ENCODE measurements at regions not wholly inside any gene's neighbourhood (a gene's known extent, or its start where the extent isn't known, plus 50 kb on each side); places are given as distances from the start of the nearest gene placed in this dataset.

GRCh38 chr3:55405436-55405835 lies 81.7 kb downstream of the WNT5A start:
- DNase-seq (ENCODE audit: extremely low read depth, low read depth): peak; percentile 17
- H3K4me3 ChIP-seq (replicated peaks; ENCODE audit: low read depth, low read length): no peak overlapping the region
- TF ChIP-seq CTCF (IDR thresholded peaks at IDR 0.05; ENCODE audit: low read depth, low read length, missing control alignments): peak; percentile 33

- H3K4me3 ChIP-seq (replicated peaks; ENCODE audit: low read depth, low read length): no peak overlapping the region
- no peak for TF ChIP-seq CTCF (IDR thresholded peaks at IDR 0.05; ENCODE audit: low read depth, low read length, missing control alignments)
- no peak for DNase-seq (ENCODE audit: extremely low read depth, low read depth)
Measured at GRCh38 chr3:55402886-55403609, 84.1 kb downstream of the WNT5A start.

GRCh38 chr3:55380561-55380960 lies 106.5 kb downstream of the WNT5A start:
- DNase-seq (ENCODE audit: extremely low read depth, low read depth): no peak
- TF ChIP-seq CTCF (IDR thresholded peaks at IDR 0.05; ENCODE audit: low read depth, low read length, missing control alignments): no peak
- H3K4me3 ChIP-seq (replicated peaks; ENCODE audit: low read depth, low read length): no peak overlapping the region

GRCh38 chr3:55376753-55377347 lies 110.3 kb downstream of the WNT5A start:
- DNase-seq (ENCODE audit: extremely low read depth, low read depth): no peak
- H3K4me3 ChIP-seq (replicated peaks; ENCODE audit: low read depth, low read length): no peak overlapping the region
- TF ChIP-seq CTCF (IDR thresholded peaks at IDR 0.05; ENCODE audit: low read depth, low read length, missing control alignments): no peak

GRCh38 chr3:55373423-55373822 lies 113.7 kb downstream of the WNT5A start:
- no peak overlapping the region for H3K4me3 ChIP-seq (replicated peaks; ENCODE audit: low read depth, low read length)
- TF ChIP-seq CTCF (IDR thresholded peaks at IDR 0.05; ENCODE audit: low read depth, low read length, missing control alignments): no peak
- no peak for DNase-seq (ENCODE audit: extremely low read depth, low read depth)

GRCh38 chr3:55370272-55370671 lies 116.8 kb downstream of the WNT5A start:
- TF ChIP-seq CTCF (IDR thresholded peaks at IDR 0.05; ENCODE audit: low read depth, low read length, missing control alignments): no peak
- DNase-seq (ENCODE audit: extremely low read depth, low read depth): no peak
- no peak overlapping the region for H3K4me3 ChIP-seq (replicated peaks; ENCODE audit: low read depth, low read length)
